ENCODE measurements at regions not wholly inside any gene's neighbourhood (a gene's known extent, or its start where the extent isn't known, plus 50 kb on each side); places are given as distances from the start of the nearest gene placed in this dataset.

DNA sequence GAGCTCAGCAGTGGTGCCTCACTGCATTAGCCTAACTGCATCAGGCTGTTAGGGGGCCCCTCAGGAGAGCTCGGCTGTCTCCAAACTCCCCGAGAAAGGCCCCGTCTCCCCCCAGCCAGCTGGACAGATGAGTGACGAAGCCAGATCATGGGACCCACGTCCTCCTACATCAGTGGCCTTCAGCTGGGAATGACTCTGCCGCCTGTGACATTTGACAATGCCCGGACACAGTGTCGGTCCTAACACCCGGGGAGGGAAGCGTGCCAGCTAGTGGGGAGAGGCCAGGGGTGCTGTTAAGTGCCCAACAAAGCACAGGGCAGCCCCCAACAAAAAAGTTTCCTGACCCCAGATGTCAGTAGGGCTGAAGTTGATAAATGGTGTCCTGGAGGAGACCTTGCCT lies 375.2 kb upstream of the IRX2 start (continued):
- TF ChIP-seq, protein P1, sequence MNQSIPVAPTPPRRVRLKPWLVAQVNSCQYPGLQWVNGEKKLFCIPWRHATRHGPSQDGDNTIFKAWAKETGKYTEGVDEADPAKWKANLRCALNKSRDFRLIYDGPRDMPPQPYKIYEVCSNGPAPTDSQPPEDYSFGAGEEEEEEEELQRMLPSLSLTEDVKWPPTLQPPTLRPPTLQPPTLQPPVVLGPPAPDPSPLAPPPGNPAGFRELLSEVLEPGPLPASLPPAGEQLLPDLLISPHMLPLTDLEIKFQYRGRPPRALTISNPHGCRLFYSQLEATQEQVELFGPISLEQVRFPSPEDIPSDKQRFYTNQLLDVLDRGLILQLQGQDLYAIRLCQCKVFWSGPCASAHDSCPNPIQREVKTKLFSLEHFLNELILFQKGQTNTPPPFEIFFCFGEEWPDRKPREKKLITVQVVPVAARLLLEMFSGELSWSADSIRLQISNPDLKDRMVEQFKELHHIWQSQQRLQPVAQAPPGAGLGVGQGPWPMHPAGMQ (IDR thresholded peaks at IDR 0.05; ENCODE audit: borderline replicate concordance): no peak
- TF ChIP-seq, protein P2, sequence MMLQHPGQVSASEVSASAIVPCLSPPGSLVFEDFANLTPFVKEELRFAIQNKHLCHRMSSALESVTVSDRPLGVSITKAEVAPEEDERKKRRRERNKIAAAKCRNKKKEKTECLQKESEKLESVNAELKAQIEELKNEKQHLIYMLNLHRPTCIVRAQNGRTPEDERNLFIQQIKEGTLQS (IDR thresholded peaks at IDR 0.05; ENCODE audit: borderline replicate concordance, extremely low read depth, low read depth, low read length): no peak
- TF ChIP-seq RCOR1 (conservative IDR thresholded peaks at IDR 0.05; ENCODE audit: low read depth, low read length): no peak
- TF ChIP-seq, protein P3, sequence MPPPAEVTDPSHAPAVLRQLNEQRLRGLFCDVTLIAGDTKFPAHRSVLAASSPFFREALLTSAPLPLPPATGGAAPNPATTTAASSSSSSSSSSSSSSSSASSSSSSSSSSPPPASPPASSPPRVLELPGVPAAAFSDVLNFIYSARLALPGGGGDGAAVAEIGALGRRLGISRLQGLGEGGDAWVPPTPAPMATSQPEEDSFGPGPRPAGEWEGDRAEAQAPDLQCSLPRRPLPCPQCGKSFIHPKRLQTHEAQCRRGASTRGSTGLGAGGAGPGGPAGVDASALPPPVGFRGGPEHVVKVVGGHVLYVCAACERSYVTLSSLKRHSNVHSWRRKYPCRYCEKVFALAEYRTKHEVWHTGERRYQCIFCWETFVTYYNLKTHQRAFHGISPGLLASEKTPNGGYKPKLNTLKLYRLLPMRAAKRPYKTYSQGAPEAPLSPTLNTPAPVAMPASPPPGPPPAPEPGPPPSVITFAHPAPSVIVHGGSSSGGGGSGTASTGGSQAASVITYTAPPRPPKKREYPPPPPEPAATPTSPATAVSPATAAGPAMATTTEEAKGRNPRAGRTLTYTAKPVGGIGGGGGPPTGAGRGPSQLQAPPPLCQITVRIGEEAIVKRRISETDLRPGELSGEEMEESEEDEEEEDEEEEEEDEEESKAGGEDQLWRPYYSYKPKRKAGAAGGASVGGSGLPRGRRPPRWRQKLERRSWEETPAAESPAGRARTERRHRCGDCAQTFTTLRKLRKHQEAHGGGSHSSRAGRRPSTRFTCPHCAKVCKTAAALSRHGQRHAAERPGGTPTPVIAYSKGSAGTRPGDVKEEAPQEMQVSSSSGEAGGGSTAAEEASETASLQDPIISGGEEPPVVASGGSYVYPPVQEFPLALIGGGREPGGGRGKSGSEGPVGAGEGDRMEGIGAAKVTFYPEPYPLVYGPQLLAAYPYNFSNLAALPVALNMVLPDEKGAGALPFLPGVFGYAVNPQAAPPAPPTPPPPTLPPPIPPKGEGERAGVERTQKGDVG (CRISPR knock-in tag; IDR thresholded peaks at IDR 0.05): no peak
- no peak for TF ChIP-seq ZNF384 (IDR thresholded peaks at IDR 0.05; ENCODE audit: borderline replicate concordance, low read depth, low read length)
- TF ChIP-seq MYB (IDR thresholded peaks at IDR 0.05; ENCODE audit: borderline replicate concordance, low read depth, low read length): no peak
- TF ChIP-seq, protein P4, sequence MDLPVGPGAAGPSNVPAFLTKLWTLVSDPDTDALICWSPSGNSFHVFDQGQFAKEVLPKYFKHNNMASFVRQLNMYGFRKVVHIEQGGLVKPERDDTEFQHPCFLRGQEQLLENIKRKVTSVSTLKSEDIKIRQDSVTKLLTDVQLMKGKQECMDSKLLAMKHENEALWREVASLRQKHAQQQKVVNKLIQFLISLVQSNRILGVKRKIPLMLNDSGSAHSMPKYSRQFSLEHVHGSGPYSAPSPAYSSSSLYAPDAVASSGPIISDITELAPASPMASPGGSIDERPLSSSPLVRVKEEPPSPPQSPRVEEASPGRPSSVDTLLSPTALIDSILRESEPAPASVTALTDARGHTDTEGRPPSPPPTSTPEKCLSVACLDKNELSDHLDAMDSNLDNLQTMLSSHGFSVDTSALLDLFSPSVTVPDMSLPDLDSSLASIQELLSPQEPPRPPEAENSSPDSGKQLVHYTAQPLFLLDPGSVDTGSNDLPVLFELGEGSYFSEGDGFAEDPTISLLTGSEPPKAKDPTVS (IDR thresholded peaks at IDR 0.05; ENCODE audit: low read depth, low read length): no peak
- TF ChIP-seq LARP7 (IDR thresholded peaks at IDR 0.05): no peak
- TF ChIP-seq BHLHE40 (IDR thresholded peaks at IDR 0.05; ENCODE audit: borderline replicate concordance in 1 of 2, low read depth in 2 of 2, low read length in 1 of 2): no peak
- TF ChIP-seq NR2C2 (IDR thresholded peaks at IDR 0.05; ENCODE audit: borderline replicate concordance, control insufficient read depth, insufficient read length, low read depth): no peak
- TF ChIP-seq HDAC2 (IDR thresholded peaks at IDR 0.05): no peak
